Mesenchymal stem cell (in vitro differentiated cells and primary cell): ENCODE measurements at regions not wholly inside any gene's neighbourhood (a gene's known extent, or its start where the extent isn't known, plus 50 kb on each side); places are given as distances from the start of the nearest gene placed in this dataset.

ENCODE experiments used
- DNase-seq: peaks from one replicate; pipeline ENCODE4 v3.0.0-alpha.2; 2013
- H2AFZ ChIP-seq: one replicate; pipeline ENCODE4 v1.6.1; 2013; ENCODE audit warnings: low read depth, mild to moderate bottlenecking, control low read depth, inconsistent platforms, low read length, moderate library complexity
- H2AK5ac ChIP-seq: 2 replicates; pipeline ENCODE4 v1.6.1; 2013; ENCODE audit warnings: low read length, moderate library complexity, mild to moderate bottlenecking, inconsistent platforms; ENCODE audit not compliant: severe bottlenecking
- H2BK120ac ChIP-seq: one replicate; pipeline ENCODE4 v1.6.1; 2013; ENCODE audit warnings: low read depth, mild to moderate bottlenecking, inconsistent platforms, low read length, moderate library complexity
- H2BK12ac ChIP-seq, 2 experiments: one replicate each; pipeline ENCODE4 v1.6.1; 2013; ENCODE audit warnings: inconsistent platforms in 2 of 2, low read length in 2 of 2, mild to moderate bottlenecking in 2 of 2, moderate library complexity in 2 of 2, control low read depth in 1 of 2
- H2BK15ac ChIP-seq: one replicate; pipeline ENCODE4 v1.6.1; 2013; ENCODE audit warnings: mild to moderate bottlenecking, low read depth, inconsistent platforms; ENCODE audit not compliant: poor library complexity, severe bottlenecking
- H2BK5ac ChIP-seq: 2 replicates; pipeline ENCODE4 v1.6.1; 2013; ENCODE audit warnings: low read depth, mild to moderate bottlenecking, low read length, control low read depth, inconsistent platforms; ENCODE audit not compliant: poor library complexity, severe bottlenecking
- H3K14ac ChIP-seq, 2 experiments: one replicate each; pipeline ENCODE4 v1.6.1; 2013; ENCODE audit warnings: inconsistent platforms in 2 of 2, low read length in 2 of 2, control low read depth in 1 of 2, mild to moderate bottlenecking in 1 of 2, moderate library complexity in 1 of 2
- H3K18ac ChIP-seq, 2 experiments: one replicate each; pipeline ENCODE4 v1.6.1; 2013; ENCODE audit warnings: inconsistent platforms in 2 of 2, low read length in 2 of 2, control low read depth in 1 of 2, low read depth in 1 of 2, mild to moderate bottlenecking in 1 of 2
- H3K23ac ChIP-seq, 2 experiments: one replicate each; pipeline ENCODE4 v1.6.1; 2013; ENCODE audit warnings: inconsistent platforms in 2 of 2, low read length in 2 of 2, mild to moderate bottlenecking in 2 of 2, moderate library complexity in 2 of 2, control low read depth in 1 of 2
- H3K27ac ChIP-seq: 2 replicates; pipeline ENCODE4 v1.5.1; 2013; ENCODE audit warnings: mild to moderate bottlenecking, moderate library complexity, low read length, control low read depth, inconsistent platforms; ENCODE audit not compliant: poor library complexity, severe bottlenecking
- H3K27me3 ChIP-seq, 2 experiments: 2 replicates each; pipeline versions ENCODE4 v1.6.1 to v1.7.0; 2013; ENCODE audit warnings: low read length in 2 of 2, mild to moderate bottlenecking in 2 of 2, moderate library complexity in 2 of 2, control low read depth in 1 of 2, inconsistent platforms in 1 of 2; ENCODE audit not compliant: control insufficient read depth in 1 of 2, insufficient read depth in 1 of 2
- H3K36me3 ChIP-seq, 2 experiments: 2 replicates each; pipeline versions ENCODE4 v1.6.1 to v1.7.0; 2013; ENCODE audit warnings: low read length in 2 of 2, control low read depth in 1 of 2, inconsistent platforms in 1 of 2, low read depth in 1 of 2, mild to moderate bottlenecking in 1 of 2; ENCODE audit not compliant: insufficient read depth in 2 of 2, control insufficient read depth in 1 of 2
- H3K4ac ChIP-seq, 2 experiments: one replicate each; pipeline ENCODE4 v1.6.1; 2013; ENCODE audit warnings: inconsistent platforms in 2 of 2, low read length in 2 of 2, mild to moderate bottlenecking in 2 of 2, moderate library complexity in 2 of 2, control low read depth in 1 of 2, low read depth in 1 of 2
- H3K4me1 ChIP-seq: 2 replicates; pipeline ENCODE4 v1.6.1; 2013; ENCODE audit warnings: low read depth, low read length, control low read depth; ENCODE audit not compliant: control insufficient read depth, insufficient read depth
- H3K4me2 ChIP-seq: 2 replicates; pipeline ENCODE4 v1.6.1; 2013; ENCODE audit warnings: low read length, mild to moderate bottlenecking, inconsistent platforms; ENCODE audit not compliant: poor library complexity, severe bottlenecking
- H3K4me3 ChIP-seq, 2 experiments: 2 replicates each; pipeline versions ENCODE4 v1.5.1 to v1.7.0; 2013; ENCODE audit warnings: low read length in 2 of 2, mild to moderate bottlenecking in 2 of 2, control low read depth in 1 of 2, low read depth in 1 of 2; ENCODE audit not compliant: insufficient read depth in 1 of 2
- H3K79me1 ChIP-seq: replicated peaks from 2 replicates; pipeline ENCODE4 v1.6.1; 2013; ENCODE audit warnings: mild to moderate bottlenecking, control low read depth, low read length, inconsistent platforms; ENCODE audit not compliant: poor library complexity, severe bottlenecking
- H3K9ac ChIP-seq: 2 replicates; pipeline ENCODE4 v1.7.0; 2013; ENCODE audit warnings: mild to moderate bottlenecking, low read length, moderate library complexity
- H3K9me3 ChIP-seq: 2 replicates; pipeline ENCODE4 v1.7.0; 2013; ENCODE audit warnings: mild to moderate bottlenecking, low read length; ENCODE audit not compliant: control insufficient read depth
- H4K8ac ChIP-seq: one replicate; pipeline ENCODE4 v1.6.1; 2013; ENCODE audit warnings: inconsistent platforms, mild to moderate bottlenecking, low read length, moderate library complexity
- H4K91ac ChIP-seq: one replicate; pipeline ENCODE4 v1.6.1; 2013; ENCODE audit warnings: mild to moderate bottlenecking, low read length, inconsistent platforms
- WGBS: methylation state at CpG from one replicate; pipeline ENCODE4 v1.1.7; 2013; ENCODE audit warnings: mixed read lengths; 5-methylcytosine and 5-hydroxymethylcytosine counted together

GRCh38 chr10:61285749-61286148 lies 167.4 kb downstream of the TMEM26 start:
- Histone ChIP-seq H3K27ac (no peak overlapping the region), H3K9ac (no peak overlapping the region), H3K23ac (no peak overlapping the region), H2BK5ac (no peak overlapping the region), H2AFZ (no peak overlapping the region), H3K27me3 (no peaks in the 10 kb centered on the region), H3K9me3 (no peaks in the 10 kb centered on the region), H3K4ac (peak overlapping the region in 1 of 2 experiments; percentile 11), H3K14ac (no peak overlapping the region), H3K79me1 (no peaks in the 10 kb centered on the region), H2BK12ac (peak overlapping the region in 1 of 2 experiments; percentile 7), H3K4me1 (no peaks in the 10 kb centered on the region), H3K18ac (no peak overlapping the region), H2AK5ac (no peak overlapping the region), H2BK15ac (no peak overlapping the region), H4K91ac (no peak overlapping the region), H4K8ac (no peak overlapping the region), H3K36me3 (no peaks in the 10 kb centered on the region), H3K4me2 (no peak overlapping the region), H2BK120ac (peak overlapping the region; percentile 3), H3K4me3 (no peak overlapping the region)
- DNase-seq: no peak
- 64% methylated on average over 5 of the region's 6 CpGs for WGBS

GRCh38 chr10:61284222-61284890 lies 168.8 kb downstream of the TMEM26 start:
- Histone ChIP-seq H3K27ac (no peak overlapping the region), H2AK5ac (no peak overlapping the region), H2BK120ac (no peak overlapping the region), H3K36me3 (no peaks in the 10 kb centered on the region), H3K27me3 (no peaks in the 10 kb centered on the region), H2BK15ac (no peak overlapping the region), H3K79me1 (no peaks in the 10 kb centered on the region), H3K18ac (no peak overlapping the region), H3K4ac (no peak overlapping the region), H4K8ac (no peak overlapping the region), H3K4me2 (no peak overlapping the region), H3K4me1 (no peaks in the 10 kb centered on the region), H2BK12ac (no peak overlapping the region), H3K23ac (no peak overlapping the region), H2AFZ (no peak overlapping the region), H2BK5ac (no peak overlapping the region), H3K9me3 (no peaks in the 10 kb centered on the region), H4K91ac (no peak overlapping the region), H3K9ac (peak overlapping the region; percentile 39), H3K4me3 (no peak overlapping the region), H3K14ac (no peak overlapping the region)
- no CpG with 5 or more reads among the region's 5 CpGs for WGBS
- peak; percentile 83 for DNase-seq

- Histone ChIP-seq H3K27me3 (no peaks in the 10 kb centered on the region), H2AK5ac (no peak overlapping the region), H3K4ac (no peak overlapping the region), H4K91ac (no peak overlapping the region), H2AFZ (no peak overlapping the region), H2BK5ac (no peak overlapping the region), H2BK120ac (no peak overlapping the region), H3K18ac (no peak overlapping the region), H3K9ac (peak overlapping the region; percentile 39), H3K9me3 (no peaks in the 10 kb centered on the region), H3K14ac (no peak overlapping the region), H3K4me2 (no peak overlapping the region), H3K4me1 (no peaks in the 10 kb centered on the region), H2BK12ac (no peak overlapping the region), H3K79me1 (no peaks in the 10 kb centered on the region), H3K27ac (no peak overlapping the region), H2BK15ac (no peak overlapping the region), H3K4me3 (no peak overlapping the region), H3K23ac (no peak overlapping the region), H4K8ac (no peak overlapping the region), H3K36me3 (no peaks in the 10 kb centered on the region)
- DNase-seq: peak; percentile 32
- 78% methylated on average over 2 of the region's 3 CpGs for WGBS
Observed at GRCh38 chr10:61283481-61284221, 169.5 kb downstream of the TMEM26 start.

GRCh38 chr10:61283066-61283465 lies 170.1 kb downstream of the TMEM26 start:
- peak overlapping the region in 1 of 2 experiments; percentile 55 for H2BK12ac ChIP-seq
- H3K4ac ChIP-seq: peak overlapping the region in 1 of 2 experiments; percentile 64
- H2BK120ac ChIP-seq: no peak overlapping the region
- H3K18ac ChIP-seq: no peak overlapping the region
- H3K36me3 ChIP-seq: no peaks in the 10 kb centered on the region
- H2BK15ac ChIP-seq: no peak overlapping the region
- no peaks in the 10 kb centered on the region for H3K4me1 ChIP-seq
- H2AFZ ChIP-seq: no peak overlapping the region
- WGBS: 95% methylated on average over 1 of the region's 2 CpGs
- no peak overlapping the region for H3K4me2 ChIP-seq
- no peak overlapping the region for H3K14ac ChIP-seq
- no peak overlapping the region for H3K9ac ChIP-seq
- H3K27ac ChIP-seq: no peak overlapping the region
- H3K23ac ChIP-seq: no peak overlapping the region
- H2BK5ac ChIP-seq: no peak overlapping the region
- no peaks in the 10 kb centered on the region for H3K79me1 ChIP-seq
- H2AK5ac ChIP-seq: no peak overlapping the region
- no peaks in the 10 kb centered on the region for H3K9me3 ChIP-seq
- H3K4me3 ChIP-seq: no peak overlapping the region
- H4K91ac ChIP-seq: no peak overlapping the region
- no peaks in the 10 kb centered on the region for H3K27me3 ChIP-seq
- no peak for DNase-seq
- H4K8ac ChIP-seq: no peak overlapping the region
